HepG2 (cell line): ENCODE measurements at regions not wholly inside any gene's neighbourhood (a gene's known extent, or its start where the extent isn't known, plus 50 kb on each side); places are given as distances from the start of the nearest gene placed in this dataset.

Experiments
- ATAC-seq: fragments of 200-7000 bp; cut with Tn5 transposase; 3 replicates; pipeline ENCODE4 v1.9.1; 2020; ENCODE audit warnings: mild to moderate bottlenecking, moderate library complexity
- BruUV-seq: library from RNA; stranded (reverse); fragments of 400-500 nt; replicated peaks from 2 replicates; lab custom pipeline; 2021; lab: Mats Ljungman, UMichigan
- CTCF ChIA-PET: fragments of 300-600 bp; formaldehyde crosslinking; extraction: SDS; loops from one replicate; lab custom pipeline; 2021; ENCODE audit warnings: low total read pairs, inconsistent platforms, low intra/inter-chr PET ratio; lab: Yijun Ruan, JAX
- POLR2A ChIA-PET: fragments of 350-600 bp; sonication (Branson Sonifier 250); formaldehyde crosslinking; loops from one replicate; lab custom pipeline; 2020; ENCODE audit warnings: antibody characterized with exemption, inconsistent platforms; lab: Yijun Ruan, JAX
- DNase-seq: peaks from one replicate; pipeline ENCODE4 v3.0.0-alpha.2; 2015; ENCODE audit warnings: low spot score
- FAIRE-seq: peaks from 3 replicates; lab custom pipeline; 2011; peaks lifted over from hg19 to GRCh38; lab: Jason Lieb, UNC
- H2AFZ ChIP-seq: one replicate; pipeline ENCODE4 v1.6.1; 2011; ENCODE audit warnings: low read length, inconsistent platforms
- H3K27ac ChIP-seq: fragments of 300-600 bp; 3 replicates; pipeline ENCODE4 v1.8.0; 2011; ENCODE audit warnings: mixed run types, mild to moderate bottlenecking, mixed read lengths, low read length, inconsistent platforms; ENCODE audit not compliant: insufficient read depth; ENCODE audit errors: extremely low read length
- H3K27me3 ChIP-seq, 2 experiments: fragments of 200-600 bp in 1 of 2; 2 replicates in 1 of 2; 3 replicates in 1 of 2; pipeline versions ENCODE4 v1.6.0 to v1.8.0; 2011; ENCODE audit warnings: low read length in 2 of 2, mild to moderate bottlenecking in 2 of 2, moderate library complexity in 2 of 2, inconsistent platforms in 1 of 2; ENCODE audit not compliant: insufficient read depth in 2 of 2, control insufficient read depth in 1 of 2
- H3K36me3 ChIP-seq, 2 experiments: fragments of 200-600 bp in 1 of 2; replicated peaks in 1 of 2; 2 replicates in 1 of 2; 3 replicates in 1 of 2; pipeline versions ENCODE4 v1.5.1 to v1.8.0; 2011; ENCODE audit warnings: low read length in 2 of 2, inconsistent platforms in 1 of 2; ENCODE audit not compliant: insufficient read depth in 2 of 2, control insufficient read depth in 1 of 2
- H3K4me1 ChIP-seq: 2 replicates; pipeline ENCODE4 v1.5.1; 2012; ENCODE audit warnings: low read length, inconsistent platforms; ENCODE audit not compliant: insufficient read depth
- H3K4me2 ChIP-seq: 2 replicates; pipeline ENCODE4 v1.6.0; 2011; ENCODE audit warnings: low read depth, low read length, inconsistent platforms
- H3K4me3 ChIP-seq, 3 experiments: fragments of 200-600 bp in 1 of 3; sonication (generic), shearing (Covaris generic) in 1 of 3; replicated peaks in 1 of 3; 2 replicates each; pipeline ENCODE4 v1.5.1; 2011 to 2016; ENCODE audit warnings: low read length in 3 of 3, inconsistent platforms in 2 of 3, low read depth in 2 of 3, mild to moderate bottlenecking in 2 of 3, control low read depth in 1 of 3, mixed read lengths in 1 of 3; ENCODE audit not compliant: insufficient read depth in 1 of 3
- H3K79me2 ChIP-seq: one replicate; pipeline ENCODE4 v1.6.1; 2011; ENCODE audit warnings: low read length, inconsistent platforms; ENCODE audit not compliant: insufficient read depth
- H3K9ac ChIP-seq: 2 replicates; pipeline ENCODE4 v1.6.0; 2011; ENCODE audit warnings: mild to moderate bottlenecking, low read depth, low read length, inconsistent platforms; ENCODE audit not compliant: insufficient read depth
- H3K9me3 ChIP-seq: 2 replicates; pipeline ENCODE4 v1.5.1; 2012; ENCODE audit warnings: mild to moderate bottlenecking, low read length
- H4K20me1 ChIP-seq: 2 replicates; pipeline ENCODE4 v1.6.0; 2011; ENCODE audit warnings: inconsistent platforms, mild to moderate bottlenecking, low read length, moderate library complexity; ENCODE audit not compliant: insufficient read depth
- CEBPG ChIP-seq: IDR thresholded peaks from 2 replicates; pipeline ENCODE4 v1.6.1; 2016
- GPN1 ChIP-seq: sonication (generic); formaldehyde crosslinking; IDR thresholded peaks from 2 replicates; pipeline ENCODE4 v1.5.1; 2020; ENCODE audit warnings: missing genetic modification reagents, borderline replicate concordance
- PATZ1 ChIP-seq: sonication (generic); formaldehyde crosslinking; IDR thresholded peaks from 2 replicates; pipeline ENCODE4 v1.4.0; 2020; ENCODE audit warnings: missing genetic modification reagents
- RCOR2 ChIP-seq: IDR thresholded peaks from 2 replicates; pipeline ENCODE4 v1.6.1; 2016; ENCODE audit warnings: missing biosample characterization, missing genetic modification reagents
- RFXANK ChIP-seq: IDR thresholded peaks from 2 replicates; pipeline ENCODE4 v1.6.1; 2016
- SAFB2 ChIP-seq: sonication (generic); formaldehyde crosslinking; IDR thresholded peaks from 2 replicates; pipeline ENCODE4 v1.5.1; 2020; ENCODE audit warnings: missing genetic modification reagents, low read depth, mild to moderate bottlenecking, borderline replicate concordance
- SUZ12 ChIP-seq: fragments of 150-350 bp; IDR thresholded peaks from 2 replicates; pipeline ENCODE4 v1.6.1; 2014; ENCODE audit warnings: low read depth, low read length
- ZNF597 ChIP-seq: sonication (generic); formaldehyde crosslinking; IDR thresholded peaks from 2 replicates; pipeline ENCODE4 v1.5.0; 2020; ENCODE audit warnings: missing genetic modification reagents
- ZNF740 ChIP-seq: sonication (generic); formaldehyde crosslinking; IDR thresholded peaks from 2 replicates; pipeline ENCODE4 v1.4.0; 2020; ENCODE audit warnings: missing genetic modification reagents
- WGBS: methylation state at CpG from one replicate; pipeline ENCODE4 v1.1.6; 2017; ENCODE audit warnings: low lambda C conversion rate; 5-methylcytosine and 5-hydroxymethylcytosine counted together
- in situ Hi-C: cut with HindIII; loops from 2 replicates; pipeline ENCODE4 v1.10.0; 2017; ENCODE audit warnings: low pct_unique_long_range_greater_than_20kb; ENCODE audit not compliant: extremely low pct_ligation_motif_present
- intact Hi-C: fragments of 100-400 bp; cut with micrococcal nuclease; formaldehyde crosslinking; loops from one replicate; pipeline ENCODE4 v1.10.0; 2022; ENCODE audit not compliant: unreplicated experiment

GRCh38 chr1:58060559-58061170, 485.9 kb downstream of the OMA1 start:
- DNase-seq (no peak), ATAC-seq (no peak), FAIRE-seq (no peak)
- in situ Hi-C loops, result no loop called here
- Histone ChIP-seq H4K20me1 (no peaks in the 10 kb centered on the region), H3K4me3 (no peak overlapping the region), H3K9me3 (no peaks in the 10 kb centered on the region), H3K4me2 (no peak overlapping the region), H3K36me3 (no peaks in the 10 kb centered on the region), H2AFZ (no peak overlapping the region), H3K27me3 (no peaks in the 10 kb centered on the region; a peak in 1 of 5 replicates), H3K27ac (no peak overlapping the region), H3K79me2 (no peaks in the 10 kb centered on the region), H3K9ac (no peak overlapping the region), H3K4me1 (no peaks in the 10 kb centered on the region)
- ChIA-PET POLR2A (no interaction called here), CTCF (no interaction called here)
- intact Hi-C loops, result no loop called here
- no peak for TF ChIP-seq RCOR2 (CRISPR knock-in tag)
- TF ChIP-seq ZNF740 (CRISPR knock-in tag), result no peak
- TF ChIP-seq PATZ1 (CRISPR knock-in tag), result no peak
- no peak for TF ChIP-seq SUZ12
- no peak for TF ChIP-seq ZNF597 (CRISPR knock-in tag)
- TF ChIP-seq CEBPG, result no peak
- no peak for TF ChIP-seq GPN1 (CRISPR knock-in tag)
- no peak for TF ChIP-seq RFXANK (CRISPR knock-in tag)
- no peak for TF ChIP-seq SAFB2 (CRISPR knock-in tag)
- no TSS peak for BruUV-seq
- 11% methylated on average over 9 of the region's 9 CpGs for WGBS
